GM13976 (cell line): ENCODE measurements at regions not wholly inside any gene's neighbourhood (a gene's known extent, or its start where the extent isn't known, plus 50 kb on each side); places are given as distances from the start of the nearest gene placed in this dataset.

Experiments used
- DNase-seq: peaks from one replicate; pipeline ENCODE4 v3.0.0; 2012; ENCODE audit warnings: low spot score
- CTCF ChIP-seq: IDR thresholded peaks from 2 replicates; pipeline ENCODE4 v1.5.1; 2012; ENCODE audit warnings: borderline replicate concordance, mild to moderate bottlenecking; ENCODE audit not compliant: insufficient read depth; ENCODE audit errors: extremely low read depth, missing control alignments, control extremely low read depth
- in situ Hi-C: fragments of 300-500 bp; cut with MboI; formaldehyde crosslinking; loops from one replicate; pipeline ENCODE4 v1.12.0; 2022; ENCODE audit warnings: low sequenced_read_pairs, mixed read lengths, inconsistent platforms; ENCODE audit not compliant: unreplicated experiment

GRCh38 chr9:11713077-11713476, 980.1 kb upstream of the TYRP1 start:
- DNase-seq = no peak
- in situ Hi-C loops = no loop called here

DNA sequence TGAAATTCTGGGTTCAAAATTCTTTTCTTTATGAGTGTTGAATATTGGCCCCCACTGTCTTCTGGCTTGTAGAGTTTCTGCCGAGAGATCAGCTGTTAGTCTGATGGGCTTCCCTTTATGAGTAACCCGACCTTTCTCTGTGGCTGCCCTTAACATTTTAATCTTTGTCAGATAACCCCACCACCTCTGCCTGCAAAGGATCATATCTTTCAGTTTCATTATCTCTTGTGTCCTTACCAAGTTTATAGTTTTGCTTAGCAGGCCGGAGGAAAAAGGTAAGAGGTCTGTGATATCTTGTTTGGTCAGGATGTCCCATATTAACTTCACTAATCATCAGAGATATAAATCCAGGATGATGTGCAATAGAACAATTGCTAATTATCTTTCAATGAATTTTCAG, 970.2 kb upstream of the TYRP1 start:
- TF ChIP-seq CTCF = no peak
- no peak for DNase-seq
- in situ Hi-C loops = no loop called here

More at GRCh38 chr9:11713077-11713476, 980.1 kb upstream of the TYRP1 start:
- TF ChIP-seq CTCF = no peak

- no peak for DNase-seq
- in situ Hi-C loops = no loop called here
Observed at GRCh38 chr9:11726659-11727058, 966.5 kb upstream of the TYRP1 start.

DNA sequence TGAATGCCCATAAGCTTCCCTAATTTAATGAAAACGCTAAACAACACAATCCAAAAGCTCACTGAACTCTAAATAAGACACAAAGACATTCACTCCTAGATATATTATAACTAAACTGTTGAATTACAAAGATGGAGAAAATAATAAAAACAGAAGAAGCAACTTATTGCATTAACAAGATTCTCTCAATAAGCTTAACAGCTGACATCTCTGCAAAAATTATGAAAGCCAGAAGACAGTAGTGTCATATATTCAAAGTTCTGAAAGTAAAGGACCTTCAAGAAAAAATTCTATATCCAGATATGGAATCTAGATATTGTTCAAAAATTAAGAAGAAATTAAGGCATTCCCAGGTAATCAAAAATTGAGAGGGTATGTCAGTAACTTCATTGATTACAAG, 957.8 kb upstream of the TYRP1 start:
- DNase-seq = no peak
- no peak for TF ChIP-seq CTCF
- in situ Hi-C loops = no loop called here

More at GRCh38 chr9:11726659-11727058, 966.5 kb upstream of the TYRP1 start:
- no peak for TF ChIP-seq CTCF

DNA sequence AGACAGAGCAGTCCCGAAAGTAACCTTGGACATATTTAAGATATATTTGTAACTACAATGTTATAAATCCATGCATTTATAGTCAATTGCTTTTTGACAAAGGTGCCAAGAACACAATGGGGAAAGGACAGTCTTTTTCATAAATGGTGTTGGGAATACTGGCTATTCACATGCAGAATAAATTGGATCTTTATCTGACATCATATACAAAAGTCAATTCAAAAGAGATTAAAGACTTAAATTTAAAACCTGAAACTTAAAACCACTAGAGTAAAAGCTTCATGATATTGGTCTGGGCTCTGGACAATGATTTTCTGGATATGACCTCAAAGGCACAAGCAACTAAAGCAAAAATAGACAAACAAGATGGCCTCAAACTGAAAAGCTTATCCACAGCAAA, 950.7 kb upstream of the TYRP1 start:
- in situ Hi-C loops = no loop called here
- TF ChIP-seq CTCF = no peak
- no peak for DNase-seq

DNA sequence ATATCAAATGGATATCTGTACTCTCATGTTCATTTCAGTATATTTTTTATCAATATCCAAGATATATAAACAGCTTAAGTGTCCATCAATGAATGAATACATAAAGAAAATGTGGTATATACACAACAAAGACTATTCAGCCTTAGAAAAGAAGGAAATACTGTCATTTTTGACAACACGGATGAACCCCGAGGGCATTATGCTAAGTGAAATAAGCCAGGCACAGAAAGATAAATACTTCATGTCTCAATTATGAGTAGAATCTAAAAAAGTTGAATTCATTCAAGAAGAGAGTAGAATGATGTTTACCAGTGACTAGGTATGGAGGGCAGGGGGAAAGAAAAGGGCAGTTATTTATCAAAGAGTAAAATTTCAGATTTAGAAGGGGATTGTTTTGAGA, 949.8 kb upstream of the TYRP1 start:
- no peak for DNase-seq
- in situ Hi-C loops = no loop called here
- TF ChIP-seq CTCF = no peak

GRCh38 chr9:11749396-11749795, 943.8 kb upstream of the TYRP1 start:
- DNase-seq = no peak
- TF ChIP-seq CTCF = no peak
- in situ Hi-C loops = no loop called here
